T47D (cell line): ENCODE measurements at regions not wholly inside any gene's neighbourhood (a gene's known extent, or its start where the extent isn't known, plus 50 kb on each side); places are given as distances from the start of the nearest gene placed in this dataset.

ENCODE experiments used
- DNase-seq, 2 experiments: peaks; one replicate each; pipeline versions ENCODE4 v3.0.0 to v3.0.0-alpha.2; 2011 to 2012; ENCODE audit warnings: low read depth in 1 of 2, low spot score in 1 of 2
- JUND ChIP-seq: IDR thresholded peaks from 2 replicates; pipeline ENCODE4 v1.6.1; 2012; ENCODE audit warnings: low read depth
- in situ Hi-C: cut with HindIII; loops from 2 replicates; pipeline ENCODE4 v1.10.0; 2016; ENCODE audit warnings: low sequenced_read_pairs, low pct_unique_long_range_greater_than_20kb

- no peak for DNase-seq
- in situ Hi-C loops = no loop called here
- TF ChIP-seq JUND = no peak
These were observed 314.6 kb upstream of the MAF start for GRCh38 chr16:79914961-79915720.

- no peak for DNase-seq
- in situ Hi-C loops = no loop called here
- no peak for TF ChIP-seq JUND
These were observed 312.2 kb upstream of the MAF start for GRCh38 chr16:79912592-79913310.

GRCh38 chr16:79911660-79912059 is 311.1 kb upstream of the MAF start:
- no peak for TF ChIP-seq JUND
- in situ Hi-C loops = no loop called here
- DNase-seq = no peak

GRCh38 chr16:79909571-79909970 is 309.0 kb upstream of the MAF start:
- no peak for TF ChIP-seq JUND
- DNase-seq = no peak
- in situ Hi-C loops = no loop called here

- in situ Hi-C loops = no loop called here
- DNase-seq = no peak
- no peak for TF ChIP-seq JUND
These were observed 302.9 kb upstream of the MAF start for GRCh38 chr16:79903471-79903870.

GRCh38 chr16:79902351-79902750 is 301.8 kb upstream of the MAF start:
- in situ Hi-C loops = no loop called here
- DNase-seq = no peak
- no peak for TF ChIP-seq JUND

GRCh38 chr16:79901522-79901921 is 301.0 kb upstream of the MAF start:
- TF ChIP-seq JUND = no peak
- in situ Hi-C loops = no loop called here

GRCh38 chr16:79899716-79900115 is 299.2 kb upstream of the MAF start:
- no peak for DNase-seq
- in situ Hi-C loops = no loop called here
- TF ChIP-seq JUND = no peak

More at GRCh38 chr16:79901522-79901921, 301.0 kb upstream of the MAF start:
- DNase-seq = no peak

GRCh38 chr16:79899316-79899715 is 298.8 kb upstream of the MAF start:
- no peak for DNase-seq
- in situ Hi-C loops = no loop called here
- no peak for TF ChIP-seq JUND

GRCh38 chr16:79898703-79899102 is 298.2 kb upstream of the MAF start:
- in situ Hi-C loops = no loop called here
- no peak for DNase-seq
- TF ChIP-seq JUND = no peak

- TF ChIP-seq JUND = no peak
- no peak for DNase-seq
- in situ Hi-C loops = no loop called here
These were observed 297.1 kb upstream of the MAF start for GRCh38 chr16:79897453-79898146.

GRCh38 chr16:79897104-79897452 is 296.5 kb upstream of the MAF start:
- DNase-seq = no peak
- in situ Hi-C loops = no loop called here
- no peak for TF ChIP-seq JUND

GRCh38 chr16:79895917-79896203 is 295.3 kb upstream of the MAF start:
- in situ Hi-C loops = no loop called here
- TF ChIP-seq JUND = no peak
- no peak for DNase-seq
